Calu3 (cell line): ENCODE measurements at regions not wholly inside any gene's neighbourhood (a gene's known extent, or its start where the extent isn't known, plus 50 kb on each side); places are given as distances from the start of the nearest gene placed in this dataset.
A peak's percentile ranks its signal among the peaks of the same experiment; 100 is the strongest.

ENCODE experiments used
- BruUV-seq: library from RNA; stranded (reverse); fragments of 400-500 nt; replicated peaks from 2 replicates; lab custom pipeline; 2021; lab: Mats Ljungman, UMichigan
- CTCF ChIA-PET: fragments of 300-600 bp; sonication (Branson Sonifier 250); formaldehyde crosslinking; loops from one replicate; lab custom pipeline; 2022; ENCODE audit warnings: antibody characterized with exemption; lab: Charles Lee
- DNase-seq: peaks from one replicate; pipeline ENCODE4 v3.0.0; 2022
- H3K27ac Mint-ChIP-seq: one replicate; pipeline ENCODE4 v1.8.0; 2022; ENCODE audit warnings: mixed read lengths; ENCODE audit not compliant: unreplicated experiment
- H3K27me3 Mint-ChIP-seq: one replicate; pipeline ENCODE4 v1.8.0; 2022; ENCODE audit warnings: mixed read lengths; ENCODE audit not compliant: unreplicated experiment
- H3K36me3 Mint-ChIP-seq: one replicate; pipeline ENCODE4 v1.8.0; 2022; ENCODE audit warnings: mild to moderate bottlenecking, moderate library complexity, mixed read lengths; ENCODE audit not compliant: insufficient read depth, unreplicated experiment
- H3K4me1 Mint-ChIP-seq: one replicate; pipeline ENCODE4 v1.8.0; 2022; ENCODE audit warnings: mild to moderate bottlenecking, low read depth, mixed read lengths; ENCODE audit not compliant: unreplicated experiment
- H3K4me3 Mint-ChIP-seq: one replicate; pipeline ENCODE4 v1.8.0; 2022; ENCODE audit warnings: mild to moderate bottlenecking, low read depth, moderate library complexity, mixed read lengths; ENCODE audit not compliant: unreplicated experiment
- H3K9me3 Mint-ChIP-seq: one replicate; pipeline ENCODE4 v1.8.0; 2022; ENCODE audit warnings: low read depth, mixed read lengths; ENCODE audit not compliant: unreplicated experiment
- CTCF ChIP-seq: fragments of 200-600 bp; IDR thresholded peaks from one replicate; pipeline ENCODE4 v1.8.0; 2022; ENCODE audit warnings: antibody characterized with exemption; ENCODE audit not compliant: unreplicated experiment
- intact Hi-C: fragments of 100-400 bp; cut with micrococcal nuclease; formaldehyde crosslinking; loops from one replicate; pipeline ENCODE4 v1.10.0; 2022; ENCODE audit not compliant: unreplicated experiment

DNA sequence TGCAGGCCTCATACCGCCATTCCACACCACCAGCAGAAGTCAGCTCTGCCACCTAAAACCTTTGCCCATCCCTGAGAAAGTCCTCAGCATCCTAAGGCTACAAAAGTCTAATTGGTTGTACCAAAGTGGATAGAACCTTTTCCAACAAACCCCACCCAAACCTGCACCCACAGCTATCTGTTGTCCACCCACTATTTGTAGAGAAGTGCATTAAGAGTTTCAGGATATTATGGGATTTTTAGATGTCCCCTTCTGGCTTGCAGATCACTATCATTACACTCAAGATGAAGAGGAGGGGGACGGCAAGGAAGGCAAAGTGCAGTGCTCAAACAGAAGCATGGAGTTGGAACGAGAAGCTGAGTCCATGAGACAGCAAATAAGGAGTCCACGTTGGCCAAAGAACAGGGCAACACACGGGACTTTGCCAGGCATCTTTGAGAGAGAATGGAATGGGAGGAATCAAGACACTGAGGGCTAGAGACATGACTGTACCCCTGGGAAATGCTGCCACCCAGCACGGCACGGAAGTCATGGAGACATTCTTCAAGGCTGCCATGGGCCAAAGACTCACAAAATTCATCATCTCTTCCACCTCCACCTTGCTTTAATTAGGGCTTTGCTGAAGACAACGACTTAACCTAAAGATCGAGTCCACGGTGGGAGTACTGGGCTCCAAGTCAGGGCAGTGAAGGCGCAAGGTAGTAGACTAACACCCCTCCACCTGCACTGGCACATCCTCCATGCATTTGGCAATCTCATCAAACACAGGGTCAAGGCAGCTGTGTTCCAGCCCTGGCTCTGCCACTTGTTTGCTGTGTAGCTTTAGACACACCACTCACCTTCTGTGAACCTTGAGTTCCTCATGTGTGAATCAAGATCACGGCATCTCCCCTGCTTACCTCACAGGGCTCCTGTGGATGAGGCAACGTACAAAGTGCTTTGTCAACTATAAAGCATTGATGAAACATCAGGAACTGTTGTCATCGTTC lies 112.9 kb upstream of the TMEM45B start:
- peaks cover 55% of the 10 kb centered on the region for H3K4me1 Mint-ChIP-seq
- DNase-seq: no peak
- no peaks in the 10 kb centered on the region for H3K36me3 Mint-ChIP-seq
- H3K9me3 Mint-ChIP-seq: peaks cover 3% of the 10 kb centered on the region
- intact Hi-C loops: loop anchor here (5.0 kb wide), 1 partner anchor 40 kb away; no protein-coding TSS in a partner anchor
- TF ChIP-seq CTCF: no peak
- no peak overlapping the region for H3K27ac Mint-ChIP-seq
- CTCF ChIA-PET: interaction anchor here (0.6 kb wide), 1 partner anchor 339 kb away, joined by 3 read pairs; no protein-coding TSS in a partner anchor
- no TSS peak for BruUV-seq
- no peak overlapping the region for H3K4me3 Mint-ChIP-seq
- H3K27me3 Mint-ChIP-seq: peaks cover 3% of the 10 kb centered on the region

DNA sequence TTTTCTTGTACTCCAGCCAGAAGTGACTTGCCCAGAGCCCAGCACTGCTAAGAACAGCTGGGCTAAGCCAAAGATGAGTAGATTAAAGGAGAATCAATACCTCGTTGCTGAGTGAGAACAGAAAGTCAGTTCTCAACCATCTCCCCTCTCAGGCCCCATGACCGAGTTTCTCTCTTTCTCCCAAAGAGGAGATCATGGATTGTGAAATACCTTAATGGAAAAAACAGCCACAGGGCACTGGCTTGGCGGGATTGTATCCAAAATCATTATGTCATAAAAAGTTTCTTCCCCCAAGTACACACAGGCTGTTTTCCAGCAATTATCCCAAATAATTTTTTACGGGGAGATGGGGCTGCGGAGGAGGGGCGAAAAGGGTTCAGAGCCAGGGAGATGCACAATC lies 111.8 kb upstream of the TMEM45B start:
- no peak overlapping the region for H3K4me3 Mint-ChIP-seq
- no peaks in the 10 kb centered on the region for H3K36me3 Mint-ChIP-seq
- no peak for DNase-seq
- no peaks in the 10 kb centered on the region for H3K27me3 Mint-ChIP-seq
- TF ChIP-seq CTCF: no peak
- intact Hi-C loops: loop anchor here (5.0 kb wide), 1 partner anchor 38 kb away; no protein-coding TSS in a partner anchor
- peaks cover 55% of the 10 kb centered on the region for H3K4me1 Mint-ChIP-seq
- no peak overlapping the region for H3K27ac Mint-ChIP-seq
- H3K9me3 Mint-ChIP-seq: peaks cover 3% of the 10 kb centered on the region
- CTCF ChIA-PET: no interaction called here
- no TSS peak for BruUV-seq

DNA sequence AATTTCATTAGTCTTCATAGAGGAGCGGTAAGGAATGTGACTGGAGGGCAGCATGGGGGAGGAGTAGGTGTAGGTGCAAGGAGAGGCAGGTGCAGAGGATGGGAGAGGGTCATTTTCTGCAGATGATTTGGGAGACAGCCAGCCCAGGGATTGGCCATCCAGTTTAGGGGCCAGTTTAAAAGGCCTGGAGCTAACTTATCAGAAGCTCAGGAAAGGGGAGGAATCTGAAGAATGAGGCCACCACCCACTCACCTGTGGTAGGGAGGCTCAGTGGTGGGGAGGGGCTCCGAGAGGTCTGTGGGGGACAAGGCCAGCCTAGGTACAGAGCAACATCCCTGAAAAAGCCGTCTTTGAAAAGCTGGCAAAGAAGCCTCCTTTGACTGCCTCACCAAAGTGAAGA lies 110.8 kb upstream of the TMEM45B start:
- Mint-ChIP-seq H3K27ac (peak overlapping the region; percentile 67), H3K36me3 (no peaks in the 10 kb centered on the region), H3K27me3 (no peaks in the 10 kb centered on the region), H3K4me1 (peaks cover 50% of the 10 kb centered on the region), H3K9me3 (peaks cover 3% of the 10 kb centered on the region), H3K4me3 (peak overlapping the region; percentile 20)
- peak; percentile 24 for DNase-seq
- CTCF ChIA-PET: no interaction called here
- no TSS peak for BruUV-seq
- no peak for TF ChIP-seq CTCF
- intact Hi-C loops: loop anchor here (5.0 kb wide), 1 partner anchor 37 kb away; no protein-coding TSS in a partner anchor

- CTCF ChIA-PET: no interaction called here
- Mint-ChIP-seq H3K4me1 (peaks cover 45% of the 10 kb centered on the region), H3K9me3 (peaks cover 3% of the 10 kb centered on the region), H3K4me3 (peak overlapping the region; percentile 20), H3K36me3 (no peaks in the 10 kb centered on the region), H3K27ac (no peak overlapping the region), H3K27me3 (no peaks in the 10 kb centered on the region)
- intact Hi-C loops: no loop called here
- BruUV-seq: no TSS peak
- peak; percentile 50 for DNase-seq
- TF ChIP-seq CTCF: no peak
Observed at GRCh38 chr11:129705341-129705740, 110.3 kb upstream of the TMEM45B start.
